ENCODE measurements at regions not wholly inside any gene's neighbourhood (a gene's known extent, or its start where the extent isn't known, plus 50 kb on each side); places are given as distances from the start of the nearest gene placed in this dataset.

DNA sequence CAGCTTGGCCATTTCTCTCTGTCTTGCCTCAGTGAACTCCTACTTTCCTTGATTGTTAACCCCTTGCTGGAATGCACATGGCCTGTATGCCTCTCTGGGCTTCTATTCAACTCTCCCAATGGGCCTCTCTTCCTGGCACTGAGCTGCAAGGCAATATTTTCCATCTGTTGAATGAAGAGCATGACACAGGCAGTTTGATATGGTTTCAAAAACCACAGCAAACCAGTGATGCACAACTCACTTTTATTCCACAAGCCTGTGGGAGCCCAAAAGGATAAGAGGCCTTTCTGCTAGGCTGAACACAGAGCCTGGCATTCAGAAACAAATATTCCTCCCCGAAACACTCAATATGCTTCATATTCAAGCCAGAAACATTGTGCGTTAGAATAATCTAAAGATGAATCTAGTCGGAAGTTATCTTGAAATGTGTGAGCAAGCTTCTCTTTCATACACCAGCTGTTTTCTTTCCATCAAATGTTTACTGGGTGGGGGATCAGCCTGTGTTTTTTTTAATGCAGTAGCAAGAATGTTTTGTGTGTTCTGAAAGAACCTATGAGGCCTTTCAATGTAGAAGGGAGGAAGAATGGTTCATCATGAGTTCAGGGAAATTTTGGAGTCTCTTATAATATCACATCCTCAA lies 443.1 kb upstream of the SPRY2 start:
- TF ChIP-seq, protein P1, sequence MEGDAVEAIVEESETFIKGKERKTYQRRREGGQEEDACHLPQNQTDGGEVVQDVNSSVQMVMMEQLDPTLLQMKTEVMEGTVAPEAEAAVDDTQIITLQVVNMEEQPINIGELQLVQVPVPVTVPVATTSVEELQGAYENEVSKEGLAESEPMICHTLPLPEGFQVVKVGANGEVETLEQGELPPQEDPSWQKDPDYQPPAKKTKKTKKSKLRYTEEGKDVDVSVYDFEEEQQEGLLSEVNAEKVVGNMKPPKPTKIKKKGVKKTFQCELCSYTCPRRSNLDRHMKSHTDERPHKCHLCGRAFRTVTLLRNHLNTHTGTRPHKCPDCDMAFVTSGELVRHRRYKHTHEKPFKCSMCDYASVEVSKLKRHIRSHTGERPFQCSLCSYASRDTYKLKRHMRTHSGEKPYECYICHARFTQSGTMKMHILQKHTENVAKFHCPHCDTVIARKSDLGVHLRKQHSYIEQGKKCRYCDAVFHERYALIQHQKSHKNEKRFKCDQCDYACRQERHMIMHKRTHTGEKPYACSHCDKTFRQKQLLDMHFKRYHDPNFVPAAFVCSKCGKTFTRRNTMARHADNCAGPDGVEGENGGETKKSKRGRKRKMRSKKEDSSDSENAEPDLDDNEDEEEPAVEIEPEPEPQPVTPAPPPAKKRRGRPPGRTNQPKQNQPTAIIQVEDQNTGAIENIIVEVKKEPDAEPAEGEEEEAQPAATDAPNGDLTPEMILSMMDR (IDR thresholded peaks at IDR 0.05; ENCODE audit: extremely low read depth in 1 of 2, insufficient read depth in 1 of 2, low read depth in 1 of 2, low read length in 2 of 2), result no peak
- TF ChIP-seq EZH2 (IDR thresholded peaks at IDR 0.05; ENCODE audit: borderline replicate concordance, low read depth, low read length, severe bottlenecking) (no peak), FOS (IDR thresholded peaks at IDR 0.05; ENCODE audit: borderline replicate concordance, insufficient read depth, low read length) (no peak), POLR2A (IDR thresholded peaks at IDR 0.05; ENCODE audit: low read depth, low read length) (no peak), POLR2AphosphoS5 (IDR thresholded peaks at IDR 0.05; ENCODE audit: insufficient read depth, low read depth, low read length) (no peak), MYC (IDR thresholded peaks at IDR 0.05; ENCODE audit: low read depth, low read length) (no peak), JUN (IDR thresholded peaks at IDR 0.05; ENCODE audit: borderline replicate concordance, insufficient read depth, insufficient read length, low read depth) (no peak)

Data from endothelial cell of umbilical vein (primary cell).